PC-9 (cell line): ENCODE measurements at regions not wholly inside any gene's neighbourhood (a gene's known extent, or its start where the extent isn't known, plus 50 kb on each side); places are given as distances from the start of the nearest gene placed in this dataset.

Experiments
- BruUV-seq: library from RNA; stranded (reverse); fragments of 400-500 nt; replicated peaks from 2 replicates; lab custom pipeline; 2021; lab: Mats Ljungman, UMichigan
- CTCF ChIA-PET: fragments of 300-600 bp; sonication (Branson Sonifier 250); formaldehyde crosslinking; loops from one replicate; lab custom pipeline; 2022; ENCODE audit warnings: antibody characterized with exemption; lab: Charles Lee
- POLR2A ChIA-PET: fragments of 300-600 bp; sonication (Branson Sonifier 250); formaldehyde crosslinking; loops from one replicate; lab custom pipeline; 2022; ENCODE audit warnings: antibody characterized with exemption; ENCODE audit not compliant: unreplicated experiment; lab: Charles Lee
- DNase-seq, 2 experiments: peaks; one replicate each; pipeline versions ENCODE4 v3.0.0 to v3.0.0-alpha.2; 2015 to 2022; ENCODE audit warnings: mixed read lengths in 1 of 2
- H2AFZ ChIP-seq: fragments of 200-600 bp; sonication (generic); 2 replicates; pipeline ENCODE4 v1.8.1; 2017; ENCODE audit warnings: antibody characterized with exemption
- H3F3A ChIP-seq: fragments of 200-600 bp; sonication (generic); 2 replicates; pipeline ENCODE4 v1.8.1; 2017; ENCODE audit warnings: antibody characterized with exemption, mild to moderate bottlenecking, low read depth; ENCODE audit not compliant: insufficient read depth
- H3K27ac ChIP-seq: fragments of 200-600 bp; sonication (generic); 2 replicates; pipeline ENCODE4 v1.6.1; 2016; ENCODE audit warnings: mixed run types
- H3K27me3 ChIP-seq: fragments of 200-600 bp; sonication (generic); 2 replicates; pipeline ENCODE4 v1.6.1; 2016; ENCODE audit warnings: low read depth, mixed run types; ENCODE audit not compliant: insufficient read depth
- H3K36me3 ChIP-seq: fragments of 200-600 bp; sonication (generic); 2 replicates; pipeline ENCODE4 v1.6.1; 2016; ENCODE audit warnings: low read depth, mixed run types
- H3K4me1 ChIP-seq: fragments of 200-600 bp; sonication (generic); replicated peaks from 2 replicates; pipeline ENCODE4 v1.6.1; 2016; ENCODE audit warnings: mixed run types; ENCODE audit not compliant: insufficient read depth
- H3K4me2 ChIP-seq: fragments of 200-600 bp; sonication (generic); 2 replicates; pipeline ENCODE4 v1.6.1; 2017; ENCODE audit warnings: mixed run types
- H3K4me3 ChIP-seq: fragments of 200-600 bp; sonication (generic); 2 replicates; pipeline ENCODE4 v1.6.1; 2016; ENCODE audit warnings: mixed run types
- H3K79me2 ChIP-seq: fragments of 200-600 bp; sonication (generic); 2 replicates; pipeline ENCODE4 v1.6.1; 2017; ENCODE audit warnings: low read depth, mixed run types
- H3K9me2 ChIP-seq: fragments of 200-600 bp; sonication (generic); 2 replicates; pipeline ENCODE4 v1.8.1; 2017; ENCODE audit warnings: mild to moderate bottlenecking; ENCODE audit not compliant: insufficient read depth
- H3K9me3 ChIP-seq: fragments of 200-600 bp; sonication (generic); 2 replicates; pipeline ENCODE4 v1.8.1; 2016; ENCODE audit warnings: low read depth; ENCODE audit not compliant: insufficient read depth
- H4K20me1 ChIP-seq: fragments of 200-600 bp; sonication (generic); 2 replicates; pipeline ENCODE4 v1.8.1; 2017; ENCODE audit not compliant: insufficient read depth
- EZH2 ChIP-seq: fragments of 200-600 bp; sonication (generic); IDR thresholded peaks from 2 replicates; pipeline ENCODE4 v1.8.0; 2017; ENCODE audit warnings: antibody characterized with exemption, low read depth
- intact Hi-C: fragments of 100-400 bp; cut with micrococcal nuclease; formaldehyde crosslinking; loops from one replicate; pipeline ENCODE4 v1.10.0; 2022; ENCODE audit not compliant: unreplicated experiment
- TF ChIP-seq, protein P1 (sequence below): fragments of 200-600 bp; sonication (generic); conservative IDR thresholded peaks from 2 replicates; pipeline ENCODE4 v1.6.1; 2017; ENCODE audit warnings: mixed run types, antibody characterized with exemption, mild to moderate bottlenecking, moderate library complexity

DNA sequence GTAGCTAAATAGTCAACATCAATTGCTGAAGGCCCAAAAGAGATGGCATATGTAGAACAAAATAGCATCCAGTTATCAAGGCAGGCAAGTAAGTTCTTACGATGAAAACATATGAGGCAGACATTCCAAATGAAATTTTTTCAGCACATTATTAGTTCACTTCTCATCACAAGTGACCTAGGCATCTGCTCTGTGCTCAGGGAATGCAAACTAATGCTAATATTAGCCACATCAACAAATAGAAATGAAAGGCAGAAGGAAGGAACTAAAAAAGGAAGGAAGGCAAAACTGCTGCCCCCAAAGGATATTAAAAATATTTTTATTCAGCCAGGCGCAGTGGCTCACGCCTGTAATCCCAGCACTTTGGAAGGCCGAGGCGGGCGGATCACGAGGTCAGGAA lies 51.2 kb upstream of the ROCK1 start:
- H3K4me2 ChIP-seq = no peak overlapping the region
- H3K9me2 ChIP-seq = no peaks in the 10 kb centered on the region
- no peaks in the 10 kb centered on the region for H3K27me3 ChIP-seq
- H3K27ac ChIP-seq = no peak overlapping the region
- peaks cover 6% of the 10 kb centered on the region; the same call in 1 of the 2 replicates for H3K4me1 ChIP-seq
- 0 out of 2 replicates have a peak, but pooled peaks cover 3% of the 10 kb centered on the region for H3F3A ChIP-seq
- H3K9me3 ChIP-seq = no peaks in the 10 kb centered on the region
- TF ChIP-seq EZH2 = no peak
- TF ChIP-seq, protein P1, sequence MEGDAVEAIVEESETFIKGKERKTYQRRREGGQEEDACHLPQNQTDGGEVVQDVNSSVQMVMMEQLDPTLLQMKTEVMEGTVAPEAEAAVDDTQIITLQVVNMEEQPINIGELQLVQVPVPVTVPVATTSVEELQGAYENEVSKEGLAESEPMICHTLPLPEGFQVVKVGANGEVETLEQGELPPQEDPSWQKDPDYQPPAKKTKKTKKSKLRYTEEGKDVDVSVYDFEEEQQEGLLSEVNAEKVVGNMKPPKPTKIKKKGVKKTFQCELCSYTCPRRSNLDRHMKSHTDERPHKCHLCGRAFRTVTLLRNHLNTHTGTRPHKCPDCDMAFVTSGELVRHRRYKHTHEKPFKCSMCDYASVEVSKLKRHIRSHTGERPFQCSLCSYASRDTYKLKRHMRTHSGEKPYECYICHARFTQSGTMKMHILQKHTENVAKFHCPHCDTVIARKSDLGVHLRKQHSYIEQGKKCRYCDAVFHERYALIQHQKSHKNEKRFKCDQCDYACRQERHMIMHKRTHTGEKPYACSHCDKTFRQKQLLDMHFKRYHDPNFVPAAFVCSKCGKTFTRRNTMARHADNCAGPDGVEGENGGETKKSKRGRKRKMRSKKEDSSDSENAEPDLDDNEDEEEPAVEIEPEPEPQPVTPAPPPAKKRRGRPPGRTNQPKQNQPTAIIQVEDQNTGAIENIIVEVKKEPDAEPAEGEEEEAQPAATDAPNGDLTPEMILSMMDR = no peak
- DNase-seq = no peak
- H3K4me3 ChIP-seq = no peak overlapping the region
- no peaks in the 10 kb centered on the region for H3K36me3 ChIP-seq
- no peak overlapping the region for H2AFZ ChIP-seq
- H3K79me2 ChIP-seq = no peaks in the 10 kb centered on the region
- CTCF ChIA-PET = no interaction called here
- intact Hi-C loops = no loop called here
- POLR2A ChIA-PET = no interaction called here
- no TSS peak for BruUV-seq
- no peaks in the 10 kb centered on the region for H4K20me1 ChIP-seq

DNA sequence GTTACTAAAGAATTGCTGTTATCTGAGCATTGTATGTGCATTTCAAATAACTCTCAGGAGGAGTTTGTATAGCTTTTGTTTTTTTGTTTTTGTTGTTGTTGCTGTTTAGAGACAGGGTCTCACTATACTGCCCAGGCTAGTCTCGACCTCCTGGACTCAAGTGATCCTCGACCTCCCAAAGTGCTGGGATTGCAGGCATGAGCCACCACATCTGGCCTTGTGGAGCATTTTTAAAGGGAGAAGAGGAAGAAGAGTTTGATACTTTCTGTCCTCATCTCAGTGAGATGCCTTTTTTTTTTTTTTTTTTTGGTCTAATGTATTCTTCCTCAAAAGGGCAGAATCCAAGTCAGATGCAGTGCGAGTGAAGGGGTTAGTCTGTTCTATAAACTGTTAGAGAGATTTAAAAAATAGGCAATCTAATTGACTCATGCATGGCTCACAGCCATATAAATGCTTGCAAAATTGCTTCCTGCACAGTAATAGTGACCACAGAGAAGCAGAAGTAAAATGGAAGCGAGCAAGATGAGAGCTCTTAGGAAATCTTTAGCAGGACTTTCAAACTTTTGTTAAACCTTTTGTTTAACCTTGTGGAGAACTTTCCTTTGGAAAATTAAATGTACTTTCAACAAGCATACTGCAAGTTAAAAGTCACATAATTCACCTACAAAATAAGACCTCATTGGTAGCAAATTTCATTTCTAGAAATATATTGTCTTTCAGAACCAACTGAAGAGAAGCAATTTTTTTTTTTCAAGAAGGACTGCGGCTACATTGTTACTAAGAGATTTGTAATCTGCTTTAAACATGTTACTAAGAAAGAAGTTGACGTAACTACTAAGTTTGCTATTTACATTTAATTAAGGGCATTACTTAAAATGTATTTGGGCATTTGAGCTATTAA lies 52.3 kb upstream of the ROCK1 start:
- CTCF ChIA-PET = no interaction called here
- Histone ChIP-seq H3K9me2 (no peaks in the 10 kb centered on the region), H2AFZ (no peak overlapping the region), H3F3A (0 out of 2 replicates have a peak, but pooled peaks cover 3% of the 10 kb centered on the region), H3K27me3 (no peaks in the 10 kb centered on the region), H3K9me3 (no peaks in the 10 kb centered on the region), H3K4me1 (peaks cover 6% of the 10 kb centered on the region; the same call in 1 of the 2 replicates), H3K36me3 (no peaks in the 10 kb centered on the region), H3K4me2 (peak overlapping the region; percentile 31; the same call in 1 of the 2 replicates), H3K27ac (no peak overlapping the region), H3K4me3 (no peak overlapping the region), H4K20me1 (no peaks in the 10 kb centered on the region), H3K79me2 (no peaks in the 10 kb centered on the region)
- DNase-seq = peak in 1 of 2 experiments; percentile 38
- intact Hi-C loops = no loop called here
- POLR2A ChIA-PET = no interaction called here
- BruUV-seq = no TSS peak
- TF ChIP-seq, protein P1 = no peak
- TF ChIP-seq EZH2 = no peak

DNA sequence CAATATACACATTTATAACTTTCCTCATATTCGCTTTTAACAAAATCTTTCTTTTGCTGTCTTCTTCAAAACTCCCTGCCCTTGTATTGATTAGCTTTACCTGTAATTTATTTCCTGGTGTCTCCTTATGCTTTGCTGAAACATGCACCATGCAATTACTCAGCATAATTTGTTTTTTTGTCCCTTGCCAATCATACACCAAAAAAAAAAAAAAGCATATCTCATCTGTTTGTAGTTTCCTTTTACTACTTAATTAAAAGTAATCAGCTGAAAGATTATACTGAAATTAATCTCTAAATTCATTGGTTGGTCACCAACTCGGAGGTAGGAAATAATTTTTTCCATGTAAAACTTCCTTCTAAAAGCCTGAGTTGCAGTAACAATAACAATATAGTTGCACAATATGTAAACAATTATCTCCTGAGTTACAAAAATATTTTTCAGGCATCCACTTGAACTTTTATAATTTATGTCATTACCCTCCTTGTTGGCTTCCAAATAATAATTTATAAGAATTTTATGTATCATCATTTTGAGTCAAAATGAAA lies 53.0 kb upstream of the ROCK1 start:
- POLR2A ChIA-PET = no interaction called here
- H3K9me3 ChIP-seq = no peaks in the 10 kb centered on the region
- no peak overlapping the region for H2AFZ ChIP-seq
- H4K20me1 ChIP-seq = no peaks in the 10 kb centered on the region
- no peak for DNase-seq
- H3K9me2 ChIP-seq = no peaks in the 10 kb centered on the region
- CTCF ChIA-PET = no interaction called here
- H3K36me3 ChIP-seq = no peaks in the 10 kb centered on the region
- no peak overlapping the region for H3K4me3 ChIP-seq
- H3K27ac ChIP-seq = no peak overlapping the region
- H3K27me3 ChIP-seq = no peaks in the 10 kb centered on the region
- intact Hi-C loops = no loop called here
- TF ChIP-seq, protein P1 = no peak
- no peak for TF ChIP-seq EZH2
- H3K4me1 ChIP-seq = peaks cover 6% of the 10 kb centered on the region; the same call in 1 of the 2 replicates
- no peak overlapping the region for H3K4me2 ChIP-seq
- 0 out of 2 replicates have a peak, but pooled peaks cover 3% of the 10 kb centered on the region for H3F3A ChIP-seq
- no peaks in the 10 kb centered on the region for H3K79me2 ChIP-seq
- no TSS peak for BruUV-seq
